ENCODE measurements at regions not wholly inside any gene's neighbourhood (a gene's known extent, or its start where the extent isn't known, plus 50 kb on each side); places are given as distances from the start of the nearest gene placed in this dataset.
"Not testable (repeated sequence)": the region's sequence is repeated elsewhere in the genome, so short reads cannot be mapped to it uniquely, and the experiment has no call there.

GRCh38 chr6:19578481-19578880 lies 258.7 kb upstream of the ID4 start:
- Histone ChIP-seq H3K4me1 (ENCODE audit: insufficient read depth, low read length) (no peaks in the 10 kb centered on the region), H3K27me3 (ENCODE audit: insufficient read depth, low read length, poor library complexity) (no peaks in the 10 kb centered on the region), H3K4me3 (ENCODE audit: low read depth in 1 of 2, low read length in 2 of 2) (no peak overlapping the region), H3K27ac (ENCODE audit: low read length) (no peak overlapping the region), H2AFZ (ENCODE audit: low read depth, low read length) (no peak overlapping the region), H3K79me2 (ENCODE audit: insufficient read depth, low read length) (no peaks in the 10 kb centered on the region), H3K9me3 (ENCODE audit: insufficient read depth, low read length, severe bottlenecking) (no peaks in the 10 kb centered on the region), H3K9ac (ENCODE audit: low read depth, low read length) (no peak overlapping the region), H3K4me2 (ENCODE audit: insufficient read depth, low read length) (no peak overlapping the region), H3K36me3 (ENCODE audit: insufficient read depth, low read length) (no peaks in the 10 kb centered on the region), H4K20me1 (ENCODE audit: insufficient read depth, low read length) (no peaks in the 10 kb centered on the region)
- no peak for ATAC-seq (ENCODE audit: insufficient read depth, low read depth)
- no peak for TF ChIP-seq CTCF (IDR thresholded peaks at IDR 0.05; ENCODE audit: borderline replicate concordance, extremely low read depth, low read length, poor library complexity, severe bottlenecking)
- TF ChIP-seq EZH2 (IDR thresholded peaks at IDR 0.05; ENCODE audit: borderline replicate concordance, low read depth, low read length, severe bottlenecking): no peak
- DNase-seq: no peak

GRCh38 chr6:19584207-19584606 lies 253.0 kb upstream of the ID4 start:
- not testable (repeated sequence) for H3K27me3 ChIP-seq (ENCODE audit: insufficient read depth, low read length, poor library complexity); H2AFZ ChIP-seq (ENCODE audit: low read depth, low read length); H3K36me3 ChIP-seq (ENCODE audit: insufficient read depth, low read length); H3K79me2 ChIP-seq (ENCODE audit: insufficient read depth, low read length); H3K9ac ChIP-seq (ENCODE audit: low read depth, low read length); H3K4me3 ChIP-seq (ENCODE audit: low read depth in 1 of 2, low read length in 2 of 2); H3K27ac ChIP-seq (ENCODE audit: low read length); DNase-seq; ATAC-seq (ENCODE audit: insufficient read depth, low read depth); H3K9me3 ChIP-seq (ENCODE audit: insufficient read depth, low read length, severe bottlenecking); H3K4me2 ChIP-seq (ENCODE audit: insufficient read depth, low read length); H4K20me1 ChIP-seq (ENCODE audit: insufficient read depth, low read length); H3K4me1 ChIP-seq (ENCODE audit: insufficient read depth, low read length)

- no peaks in the 10 kb centered on the region for H4K20me1 ChIP-seq (ENCODE audit: insufficient read depth, low read length)
- DNase-seq: no peak
- no peak overlapping the region for H3K4me2 ChIP-seq (ENCODE audit: insufficient read depth, low read length)
- no peaks in the 10 kb centered on the region for H3K79me2 ChIP-seq (ENCODE audit: insufficient read depth, low read length)
- no peak overlapping the region for H3K4me3 ChIP-seq (ENCODE audit: low read depth in 1 of 2, low read length in 2 of 2)
- no peaks in the 10 kb centered on the region for H3K9me3 ChIP-seq (ENCODE audit: insufficient read depth, low read length, severe bottlenecking)
- no peaks in the 10 kb centered on the region for H3K4me1 ChIP-seq (ENCODE audit: insufficient read depth, low read length)
- no peaks in the 10 kb centered on the region for H3K36me3 ChIP-seq (ENCODE audit: insufficient read depth, low read length)
- no peak overlapping the region for H3K27ac ChIP-seq (ENCODE audit: low read length)
- no peaks in the 10 kb centered on the region for H3K27me3 ChIP-seq (ENCODE audit: insufficient read depth, low read length, poor library complexity)
- no peak overlapping the region for H3K9ac ChIP-seq (ENCODE audit: low read depth, low read length)
- no peak for TF ChIP-seq EZH2 (IDR thresholded peaks at IDR 0.05; ENCODE audit: borderline replicate concordance, low read depth, low read length, severe bottlenecking)
- no peak for TF ChIP-seq CTCF (IDR thresholded peaks at IDR 0.05; ENCODE audit: borderline replicate concordance, extremely low read depth, low read length, poor library complexity, severe bottlenecking)
- no peak for ATAC-seq (ENCODE audit: insufficient read depth, low read depth)
- no peak overlapping the region for H2AFZ ChIP-seq (ENCODE audit: low read depth, low read length)
Measured at GRCh38 chr6:19587238-19587942, 249.8 kb upstream of the ID4 start.

- H3K4me1 ChIP-seq (ENCODE audit: insufficient read depth, low read length): no peaks in the 10 kb centered on the region
- H3K4me2 ChIP-seq (ENCODE audit: insufficient read depth, low read length): no peak overlapping the region
- no peak overlapping the region for H3K4me3 ChIP-seq (ENCODE audit: low read depth in 1 of 2, low read length in 2 of 2)
- no peaks in the 10 kb centered on the region for H3K79me2 ChIP-seq (ENCODE audit: insufficient read depth, low read length)
- no peaks in the 10 kb centered on the region for H4K20me1 ChIP-seq (ENCODE audit: insufficient read depth, low read length)
- TF ChIP-seq CTCF (IDR thresholded peaks at IDR 0.05; ENCODE audit: borderline replicate concordance, extremely low read depth, low read length, poor library complexity, severe bottlenecking): no peak
- no peak for TF ChIP-seq EZH2 (IDR thresholded peaks at IDR 0.05; ENCODE audit: borderline replicate concordance, low read depth, low read length, severe bottlenecking)
- ATAC-seq (ENCODE audit: insufficient read depth, low read depth): no peak
- no peak overlapping the region for H2AFZ ChIP-seq (ENCODE audit: low read depth, low read length)
- no peak overlapping the region for H3K9ac ChIP-seq (ENCODE audit: low read depth, low read length)
- no peaks in the 10 kb centered on the region for H3K27me3 ChIP-seq (ENCODE audit: insufficient read depth, low read length, poor library complexity)
- H3K9me3 ChIP-seq (ENCODE audit: insufficient read depth, low read length, severe bottlenecking): no peaks in the 10 kb centered on the region
- no peak for DNase-seq
- H3K27ac ChIP-seq (ENCODE audit: low read length): no peak overlapping the region
- no peaks in the 10 kb centered on the region for H3K36me3 ChIP-seq (ENCODE audit: insufficient read depth, low read length)
Measured at GRCh38 chr6:19590501-19591131, 246.6 kb upstream of the ID4 start.
